Right lung (tissue), 2 donors: ENCODE measurements at regions not wholly inside any gene's neighbourhood (a gene's known extent, or its start where the extent isn't known, plus 50 kb on each side); places are given as distances from the start of the nearest gene placed in this dataset.
A peak's percentile ranks its signal among the peaks of the same experiment; 100 is the strongest.
"Not testable (repeated sequence)": the region's sequence is repeated elsewhere in the genome, so short reads cannot be mapped to it uniquely, and the experiment has no call there.

Experiments used
- DNase-seq, 2 donors: peaks; one replicate each; pipeline ENCODE4 v3.0.0-alpha.2; 2013

- no peak for DNase-seq
Measured at GRCh38 chr10:36765782-36766414, 359.5 kb upstream of the ANKRD30A start.

GRCh38 chr10:36764823-36765222 is 360.6 kb upstream of the ANKRD30A start:
- no peak for DNase-seq

DNA sequence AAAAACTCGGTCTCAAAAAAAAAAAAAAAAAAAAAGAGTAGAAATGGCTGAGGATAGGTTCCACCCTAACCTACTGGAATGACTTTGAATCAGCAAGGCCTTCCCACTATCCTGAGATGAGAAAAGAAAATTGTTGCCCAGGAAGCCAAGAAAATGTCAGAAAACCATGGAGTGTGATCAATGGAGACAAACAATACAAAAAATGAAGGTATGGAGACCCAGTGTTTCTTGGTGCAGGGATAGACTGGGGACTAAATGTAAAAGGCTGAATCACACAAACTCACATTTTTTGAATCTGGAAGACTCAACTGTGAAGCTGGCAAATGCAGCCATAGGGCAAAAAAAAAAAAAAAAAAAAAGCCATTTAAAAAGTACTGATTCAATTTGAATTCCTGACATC is 364.3 kb upstream of the ANKRD30A start:
- DNase-seq: no peak

DNA sequence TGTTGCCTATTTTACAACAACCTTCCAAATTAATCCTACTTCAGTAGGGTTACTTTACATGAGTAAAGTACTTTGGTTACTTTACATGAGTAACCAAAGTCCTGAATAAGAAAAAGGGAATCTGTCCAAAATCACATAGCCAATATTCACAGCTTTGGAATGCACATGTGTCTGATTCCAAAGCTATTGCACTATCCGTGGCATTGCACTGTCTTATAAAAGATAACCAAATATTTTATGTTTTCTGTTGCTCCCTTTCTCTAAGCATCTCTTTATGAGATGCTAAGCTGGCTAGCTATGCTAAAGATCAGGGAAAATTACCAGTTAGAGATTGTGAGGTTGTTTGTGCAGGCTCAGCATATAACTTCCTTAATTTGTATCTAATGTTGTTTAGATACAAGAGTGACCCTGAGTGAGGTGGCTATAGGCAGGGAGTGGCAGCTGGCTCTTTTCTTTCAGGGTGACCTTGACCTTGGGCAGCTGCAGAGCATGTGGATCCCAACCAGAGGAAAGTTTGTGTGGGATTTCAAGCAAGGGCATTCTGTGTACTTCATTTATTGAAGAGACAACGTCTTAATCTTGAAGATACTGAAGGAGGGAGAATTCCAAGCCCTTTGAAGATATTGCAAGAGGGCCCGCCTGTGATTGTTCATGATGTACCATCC is 366.1 kb upstream of the ANKRD30A start:
- DNase-seq: no peak

DNA sequence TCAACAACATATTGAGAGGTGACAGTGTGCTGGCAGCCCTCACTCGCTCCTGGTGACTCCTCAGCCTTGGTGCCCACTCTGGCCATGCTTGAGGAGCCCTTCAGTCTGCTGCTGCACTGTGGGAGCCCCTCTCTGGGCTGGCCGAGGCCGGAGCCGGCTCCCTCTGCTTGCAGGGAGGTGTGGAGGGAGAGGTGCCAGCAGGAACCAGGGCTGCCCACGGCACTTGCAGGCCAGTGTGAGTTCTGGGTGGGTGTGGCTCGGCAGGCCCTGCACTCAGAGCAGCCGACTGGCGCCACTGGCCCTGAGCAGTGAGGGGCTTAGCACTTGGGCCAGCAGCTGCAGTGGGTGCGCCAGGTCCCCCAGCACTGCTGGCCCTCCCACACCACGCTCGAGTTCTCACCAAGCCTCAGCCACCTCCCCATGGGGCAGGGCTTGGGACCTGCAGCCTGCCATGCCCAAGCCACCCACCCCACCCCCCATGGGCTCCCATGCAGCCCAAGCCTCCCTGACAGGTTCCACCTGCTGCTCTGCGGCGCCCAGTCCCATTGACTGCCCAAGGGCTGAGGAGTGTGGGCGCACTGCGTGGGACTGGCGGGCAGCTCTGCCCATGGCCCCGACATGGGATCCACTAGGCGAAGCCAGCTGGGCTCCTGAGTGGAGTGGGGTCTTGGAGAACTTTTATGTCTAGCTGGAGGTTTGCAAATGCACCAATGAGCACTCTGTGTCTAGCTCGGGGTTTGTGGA is 377.1 kb upstream of the ANKRD30A start:
- no peak for DNase-seq

GRCh38 chr10:36739884-36740445 is 385.4 kb upstream of the ANKRD30A start:
- DNase-seq: no peak

- DNase-seq: no peak
Measured at GRCh38 chr10:36738738-36739431, 386.5 kb upstream of the ANKRD30A start.

GRCh38 chr10:36736311-36736710 is 389.1 kb upstream of the ANKRD30A start:
- no peak for DNase-seq

DNA sequence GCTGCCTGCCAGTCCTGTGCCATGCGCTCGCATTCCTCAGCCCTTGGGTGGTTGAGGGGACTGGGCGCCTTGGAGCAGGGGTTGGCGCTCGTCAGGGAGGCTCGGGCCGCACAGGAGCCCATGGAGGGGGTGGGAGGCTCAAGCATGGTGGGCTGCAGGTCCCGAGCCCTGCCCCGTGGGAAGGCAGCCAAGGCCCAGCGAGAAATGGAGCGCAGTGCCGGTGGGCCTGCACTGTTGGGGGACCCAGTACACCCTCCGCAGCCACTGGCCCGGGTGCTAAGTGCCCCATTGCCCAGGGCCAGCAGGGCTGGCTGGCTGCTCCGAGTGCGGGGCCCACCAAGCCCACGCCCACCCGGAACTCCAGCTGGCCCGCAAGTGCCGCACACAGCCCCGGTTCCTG is 390.8 kb upstream of the ANKRD30A start:
- DNase-seq: not testable (repeated sequence)

- DNase-seq: no peak
Measured at GRCh38 chr10:36730316-36730715, 395.1 kb upstream of the ANKRD30A start.

DNA sequence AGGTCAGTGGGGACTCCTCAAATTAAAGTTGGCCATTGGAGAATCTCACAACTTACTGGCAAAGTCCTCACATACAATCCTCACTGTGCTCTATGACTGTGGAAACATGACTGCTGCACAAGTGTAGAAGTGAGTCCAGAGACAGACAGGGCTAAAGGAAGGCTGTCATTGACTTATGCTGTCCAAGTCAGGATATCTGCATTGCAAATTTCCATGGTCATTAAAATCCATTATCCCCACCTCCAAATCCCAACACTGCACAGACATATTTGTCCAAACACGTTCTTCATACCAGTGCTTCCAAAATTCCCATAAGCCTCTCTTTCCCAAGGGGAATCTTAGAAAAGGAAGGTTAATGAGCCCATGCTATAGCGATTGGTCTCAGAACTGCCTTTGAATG is 396.8 kb upstream of the ANKRD30A start:
- DNase-seq: no peak

GRCh38 chr10:36725581-36726520 is 399.5 kb upstream of the ANKRD30A start:
- DNase-seq: peak in 1 of 2 donors; percentile 5

DNA sequence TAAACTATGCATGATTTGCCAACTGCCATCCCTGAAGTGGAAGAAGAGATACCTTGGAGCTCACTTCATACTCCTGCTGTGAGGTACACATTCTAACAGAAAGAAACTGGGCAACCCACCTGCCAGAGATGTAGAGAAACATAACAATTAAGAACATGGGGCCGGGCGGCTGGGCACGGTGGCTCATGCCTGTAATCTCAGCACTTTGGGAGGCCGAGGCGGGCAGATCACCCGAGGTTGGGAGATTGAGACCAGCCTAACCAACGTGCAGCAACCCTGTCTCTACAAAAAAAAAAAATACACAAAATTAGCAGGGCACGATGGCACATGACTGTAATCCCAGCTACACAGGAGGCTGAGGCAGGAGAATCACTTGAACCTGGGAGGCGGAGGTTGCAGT is 402.6 kb upstream of the ANKRD30A start:
- no peak for DNase-seq

DNA sequence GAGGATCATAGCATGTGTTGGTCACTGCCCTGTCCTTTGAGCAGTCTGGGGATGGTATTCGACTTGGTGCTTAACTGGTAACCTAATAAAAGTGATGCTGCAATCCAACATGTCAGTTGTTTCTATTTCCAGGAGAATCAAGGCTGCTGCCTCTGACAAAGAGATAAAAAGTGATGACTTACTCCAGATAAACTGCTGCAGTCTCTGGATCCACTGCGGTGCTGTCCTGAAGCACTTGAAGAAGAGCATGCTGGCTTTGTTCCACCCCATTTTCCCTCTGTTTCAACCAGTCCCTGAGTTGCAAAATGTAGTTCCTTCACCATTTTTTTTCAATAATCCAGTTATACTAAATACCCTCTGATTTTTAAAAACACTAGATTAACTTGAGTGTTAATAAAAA is 403.5 kb upstream of the ANKRD30A start:
- no peak for DNase-seq

DNA sequence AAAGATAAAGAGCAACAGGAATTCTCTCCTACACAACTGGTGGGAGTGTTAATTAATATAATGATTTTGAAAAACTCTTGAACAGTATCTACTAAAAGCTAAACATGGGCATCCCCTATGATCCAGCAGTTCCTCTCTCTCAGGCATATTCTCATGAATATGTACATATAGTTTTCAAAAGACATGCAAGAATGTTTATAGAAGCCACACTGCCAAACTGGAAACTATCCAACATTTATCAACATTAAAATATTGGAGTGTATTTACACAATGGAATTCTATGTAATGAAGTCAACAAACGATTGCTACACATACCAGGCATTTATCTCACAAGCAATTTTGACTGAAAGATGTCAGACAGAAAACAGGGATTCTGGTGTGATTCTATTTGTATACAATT is 404.5 kb upstream of the ANKRD30A start:
- no peak for DNase-seq

DNA sequence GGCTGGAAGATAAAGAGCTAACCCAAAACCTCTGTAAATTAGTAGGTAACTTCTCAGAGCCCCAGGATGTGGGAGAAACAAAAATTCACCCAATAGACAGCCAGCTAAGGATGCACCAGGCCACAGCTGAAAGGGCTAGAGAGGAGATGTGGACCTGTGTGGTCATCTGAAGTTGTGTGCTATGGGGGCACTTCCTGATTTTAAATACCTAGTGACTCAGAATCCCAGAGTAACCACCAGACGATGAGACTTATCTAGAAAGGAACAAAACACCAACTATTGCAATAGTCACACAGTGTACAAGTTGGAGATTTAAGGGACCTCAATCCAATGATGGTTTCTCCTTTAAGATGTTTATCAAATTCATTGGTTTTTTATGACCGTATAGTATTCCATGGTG is 408.3 kb upstream of the ANKRD30A start:
- DNase-seq: no peak

DNA sequence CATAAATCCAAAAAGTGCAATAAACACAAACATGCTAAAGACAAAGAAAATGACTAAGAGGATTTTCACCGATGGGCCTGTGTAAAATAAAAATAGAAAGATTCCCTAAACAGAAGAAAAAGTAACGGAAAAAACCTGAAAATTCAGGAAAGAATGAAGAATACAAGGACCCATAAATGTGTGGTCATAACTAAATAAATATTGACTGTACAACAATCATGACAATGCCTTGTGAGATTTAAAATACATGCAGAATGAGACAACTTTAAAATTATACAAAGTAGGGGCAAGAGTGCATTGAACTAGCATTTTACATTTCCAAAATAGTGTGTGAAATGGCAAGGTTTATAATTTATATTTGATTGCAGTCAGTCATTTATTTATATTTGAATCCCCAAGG is 409.1 kb upstream of the ANKRD30A start:
- no peak for DNase-seq

DNA sequence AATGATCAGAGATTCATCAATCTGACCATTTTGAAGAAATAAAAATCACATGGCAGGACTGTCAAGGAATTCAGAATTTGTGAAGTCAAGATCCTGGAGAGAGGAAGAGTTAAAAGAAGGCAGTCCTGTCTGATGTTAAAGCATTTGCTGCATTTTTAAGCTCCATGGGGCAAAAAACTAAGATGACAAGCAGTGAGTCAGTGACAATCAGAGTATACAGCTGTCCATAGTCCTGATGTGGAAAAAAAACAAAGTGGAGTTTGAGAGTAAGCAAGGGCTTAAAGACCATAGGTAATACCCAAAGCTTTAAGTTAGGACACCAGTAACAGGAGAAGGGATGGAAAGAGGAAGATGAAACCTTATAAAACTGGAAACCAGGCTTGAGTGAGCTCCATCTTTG is 412.7 kb upstream of the ANKRD30A start:
- no peak for DNase-seq

- DNase-seq: no peak
Measured at GRCh38 chr10:36711361-36711760, 414.0 kb upstream of the ANKRD30A start.

DNA sequence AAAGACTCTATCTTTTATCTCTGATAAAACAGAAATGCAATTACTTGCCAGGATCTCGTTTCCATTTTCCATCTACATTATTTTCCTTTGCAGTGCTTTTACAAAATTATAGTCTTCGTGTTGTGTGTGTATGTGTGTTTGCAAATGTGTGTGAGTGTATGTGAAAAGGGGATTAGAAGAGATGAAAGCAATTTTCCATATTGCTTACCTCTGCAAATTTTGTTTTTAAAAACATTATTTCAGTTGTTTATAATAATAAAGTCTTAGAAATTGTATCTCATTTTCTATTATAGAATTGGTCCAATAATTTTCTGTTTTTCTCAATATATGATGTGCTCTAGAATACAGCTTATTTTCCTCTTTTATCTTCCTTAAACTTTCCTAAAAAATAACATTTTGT is 421.3 kb upstream of the ANKRD30A start:
- no peak for DNase-seq

GRCh38 chr10:36703179-36703578 is 422.2 kb upstream of the ANKRD30A start:
- no peak for DNase-seq
